HEK293T (cell line): ENCODE measurements at regions not wholly inside any gene's neighbourhood (a gene's known extent, or its start where the extent isn't known, plus 50 kb on each side); places are given as distances from the start of the nearest gene placed in this dataset.

Experiments used
- ARNT ChIP-seq: fragments of 450-650 bp; IDR thresholded peaks from 2 replicates; pipeline ENCODE4 v1.6.1; 2017; ENCODE audit warnings: mild to moderate bottlenecking
- BHLHE40 ChIP-seq: fragments of 450-650 bp; IDR thresholded peaks from 2 replicates; pipeline ENCODE4 v1.6.1; 2016; ENCODE audit warnings: mild to moderate bottlenecking, moderate library complexity, borderline replicate concordance
- CTBP1 ChIP-seq: fragments of 450-650 bp; IDR thresholded peaks from 2 replicates; pipeline ENCODE4 v1.6.1; 2016; ENCODE audit warnings: borderline replicate concordance
- ELF4 ChIP-seq: fragments of 450-650 bp; IDR thresholded peaks from 2 replicates; pipeline ENCODE4 v1.6.1; 2017; ENCODE audit warnings: antibody characterized with exemption
- FOXA1 ChIP-seq: fragments of 450-650 bp; IDR thresholded peaks from 2 replicates; pipeline ENCODE4 v1.6.1; 2016; ENCODE audit warnings: mild to moderate bottlenecking
- FOXK2 ChIP-seq: fragments of 450-650 bp; IDR thresholded peaks from 2 replicates; pipeline ENCODE4 v1.6.1; 2016; ENCODE audit warnings: mild to moderate bottlenecking
- FOXM1 ChIP-seq: fragments of 450-650 bp; IDR thresholded peaks from 2 replicates; pipeline ENCODE4 v1.6.1; 2017; ENCODE audit warnings: mild to moderate bottlenecking, borderline replicate concordance
- HDGF ChIP-seq: fragments of 450-650 bp; IDR thresholded peaks from 2 replicates; pipeline ENCODE4 v1.6.1; 2017; ENCODE audit warnings: antibody characterized with exemption, borderline replicate concordance
- L3MBTL2 ChIP-seq: fragments of 450-650 bp; conservative IDR thresholded peaks from 2 replicates; pipeline ENCODE4 v1.6.1; 2016; ENCODE audit warnings: mild to moderate bottlenecking
- SP1 ChIP-seq: fragments of 450-650 bp; IDR thresholded peaks from 2 replicates; pipeline ENCODE4 v1.6.1; 2017
- SUZ12 ChIP-seq: fragments of 450-650 bp; IDR thresholded peaks from 2 replicates; pipeline ENCODE4 v1.6.1; 2016; ENCODE audit warnings: mild to moderate bottlenecking
- TARDBP ChIP-seq: fragments of 450-650 bp; IDR thresholded peaks from 2 replicates; pipeline ENCODE4 v1.6.1; 2016
- ZNF384 ChIP-seq: fragments of 450-650 bp; IDR thresholded peaks from 2 replicates; pipeline ENCODE4 v1.6.1; 2016

- TF ChIP-seq BHLHE40 (no peak), SP1 (no peak), ARNT (no peak), SUZ12 (no peak), CTBP1 (no peak), TARDBP (no peak), FOXM1 (no peak), ZNF384 (no peak), ELF4 (no peak), FOXK2 (no peak), HDGF (no peak), L3MBTL2 (no peak), FOXA1 (no peak)
These were observed 217.6 kb upstream of the FOXQ1 start for GRCh38 chr6:1094306-1094705.
